Endothelial cell (in vitro differentiated cells): ENCODE measurements at regions not wholly inside any gene's neighbourhood (a gene's known extent, or its start where the extent isn't known, plus 50 kb on each side); places are given as distances from the start of the nearest gene placed in this dataset.

Experiments
- DNase-seq: peaks from one replicate; pipeline ENCODE4 v3.0.0; 2021; ENCODE audit warnings: low spot score
- H3K27ac Mint-ChIP-seq: one replicate; pipeline ENCODE4 v1.8.0; 2021; ENCODE audit warnings: mixed read lengths, inconsistent platforms; ENCODE audit not compliant: unreplicated experiment
- H3K27me3 Mint-ChIP-seq: one replicate; pipeline ENCODE4 v1.8.0; 2021; ENCODE audit warnings: mild to moderate bottlenecking, moderate library complexity, mixed read lengths, inconsistent platforms; ENCODE audit not compliant: unreplicated experiment
- H3K36me3 Mint-ChIP-seq: one replicate; pipeline ENCODE4 v1.8.0; 2021; ENCODE audit warnings: mild to moderate bottlenecking, low read depth, mixed read lengths, inconsistent platforms; ENCODE audit not compliant: unreplicated experiment
- H3K4me1 Mint-ChIP-seq: one replicate; pipeline ENCODE4 v1.8.0; 2021; ENCODE audit warnings: mild to moderate bottlenecking, mixed read lengths, inconsistent platforms; ENCODE audit not compliant: unreplicated experiment
- H3K4me3 Mint-ChIP-seq: one replicate; pipeline ENCODE4 v1.8.0; 2021; ENCODE audit warnings: mild to moderate bottlenecking, mixed read lengths, inconsistent platforms; ENCODE audit not compliant: unreplicated experiment
- H3K9me3 Mint-ChIP-seq: one replicate; pipeline ENCODE4 v1.8.0; 2021; ENCODE audit warnings: mixed read lengths, inconsistent platforms; ENCODE audit not compliant: unreplicated experiment
- CTCF ChIP-seq: fragments of 200-600 bp; sonication (generic); IDR thresholded peaks from one replicate; pipeline ENCODE4 v1.5.0; 2021; ENCODE audit warnings: antibody characterized with exemption; ENCODE audit not compliant: unreplicated experiment

- DNase-seq = no peak
- no peak overlapping the region for H3K4me3 Mint-ChIP-seq
- no peaks in the 10 kb centered on the region for H3K36me3 Mint-ChIP-seq
- no peaks in the 10 kb centered on the region for H3K9me3 Mint-ChIP-seq
- H3K4me1 Mint-ChIP-seq = peaks cover 6% of the 10 kb centered on the region
- H3K27me3 Mint-ChIP-seq = peaks cover 3% of the 10 kb centered on the region
- no peak overlapping the region for H3K27ac Mint-ChIP-seq
- TF ChIP-seq CTCF = no peak
These were observed 208.7 kb upstream of the NCAM1 start for GRCh38 chr11:112752563-112752962.

GRCh38 chr11:112753706-112754105 is 207.5 kb upstream of the NCAM1 start:
- Mint-ChIP-seq H3K27ac (no peak overlapping the region), H3K27me3 (peaks cover 3% of the 10 kb centered on the region), H3K4me3 (no peak overlapping the region), H3K9me3 (no peaks in the 10 kb centered on the region), H3K36me3 (no peaks in the 10 kb centered on the region), H3K4me1 (peaks cover 6% of the 10 kb centered on the region)
- DNase-seq = no peak
- TF ChIP-seq CTCF = no peak

DNA sequence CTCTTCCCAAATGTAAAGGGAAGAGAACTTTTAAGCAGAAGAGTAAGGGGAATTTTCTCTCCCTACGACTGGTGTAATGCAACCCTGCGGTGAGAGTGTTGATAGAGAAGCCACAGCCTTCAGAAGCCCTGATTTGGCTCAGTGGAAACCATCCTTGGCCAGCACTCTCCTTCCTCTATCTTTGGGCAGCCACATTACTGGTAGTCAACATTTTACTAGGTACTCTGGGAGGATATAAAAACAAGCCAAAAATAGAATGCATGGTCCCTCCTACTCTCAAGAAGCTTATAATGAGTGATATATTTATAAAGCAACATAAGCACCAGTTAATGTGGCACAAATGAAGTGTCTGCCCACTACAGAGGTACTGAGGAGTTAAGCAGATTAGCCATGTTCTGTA is 201.8 kb upstream of the NCAM1 start:
- no peak for TF ChIP-seq CTCF
- H3K4me3 Mint-ChIP-seq = no peak overlapping the region
- no peak for DNase-seq
- H3K9me3 Mint-ChIP-seq = no peaks in the 10 kb centered on the region
- no peak overlapping the region for H3K27ac Mint-ChIP-seq
- H3K36me3 Mint-ChIP-seq = no peaks in the 10 kb centered on the region
- peaks cover 7% of the 10 kb centered on the region for H3K27me3 Mint-ChIP-seq
- H3K4me1 Mint-ChIP-seq = peaks cover 6% of the 10 kb centered on the region

GRCh38 chr11:112760396-112761059 is 200.7 kb upstream of the NCAM1 start:
- Mint-ChIP-seq H3K4me3 (no peak overlapping the region), H3K36me3 (no peaks in the 10 kb centered on the region), H3K27ac (no peak overlapping the region), H3K27me3 (peaks cover 7% of the 10 kb centered on the region), H3K4me1 (peaks cover 1% of the 10 kb centered on the region), H3K9me3 (no peaks in the 10 kb centered on the region)
- no peak for TF ChIP-seq CTCF
- no peak for DNase-seq

DNA sequence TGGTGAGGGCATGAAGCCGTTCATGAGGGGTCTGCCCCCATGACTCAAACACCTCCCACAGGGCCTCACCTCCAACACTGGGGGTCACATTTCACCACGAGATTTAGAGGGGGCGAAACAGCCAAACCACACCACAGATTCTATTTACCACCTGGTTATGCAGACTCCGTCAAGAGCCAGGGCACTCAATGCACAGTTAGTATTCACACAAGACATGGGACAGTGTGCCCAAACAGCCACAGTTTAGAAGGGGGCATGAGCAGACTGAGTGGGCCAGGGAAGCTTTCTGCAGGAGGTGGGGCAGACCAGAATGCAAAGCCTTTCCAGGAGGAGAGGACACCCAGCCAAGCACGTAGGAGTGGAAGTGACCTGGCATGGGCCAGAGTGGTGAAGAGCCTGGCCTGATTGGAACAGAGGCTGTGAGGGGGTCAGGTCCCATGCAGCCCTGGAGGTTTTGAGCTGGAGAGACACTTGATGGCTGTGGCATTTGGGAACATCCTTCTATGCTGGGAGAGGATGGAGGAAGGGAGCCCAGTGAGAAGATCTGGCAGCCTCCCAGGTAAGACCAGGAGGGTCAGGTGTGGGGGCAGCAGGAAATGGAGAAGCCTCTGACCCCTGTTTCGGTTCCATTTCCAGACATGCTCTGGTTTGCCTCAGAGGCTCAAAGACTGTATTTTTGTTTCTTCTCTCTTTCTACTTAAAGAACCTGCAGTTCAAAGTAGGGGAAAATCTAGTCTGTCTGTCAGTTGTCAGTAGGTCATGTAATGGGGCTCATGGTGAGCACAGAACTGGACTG is 199.1 kb upstream of the NCAM1 start:
- H3K36me3 Mint-ChIP-seq = no peaks in the 10 kb centered on the region
- no peak overlapping the region for H3K27ac Mint-ChIP-seq
- H3K9me3 Mint-ChIP-seq = no peaks in the 10 kb centered on the region
- H3K27me3 Mint-ChIP-seq = peaks cover 6% of the 10 kb centered on the region
- no peak overlapping the region for H3K4me3 Mint-ChIP-seq
- TF ChIP-seq CTCF = no peak
- no peak for DNase-seq
- H3K4me1 Mint-ChIP-seq = no peaks in the 10 kb centered on the region
